ENCODE measurements at regions not wholly inside any gene's neighbourhood (a gene's known extent, or its start where the extent isn't known, plus 50 kb on each side); places are given as distances from the start of the nearest gene placed in this dataset.

- TF ChIP-seq CTCF (IDR thresholded peaks at IDR 0.05) (no peak), POLR2A (IDR thresholded peaks at IDR 0.05) (no peak)
Observed at GRCh38 chr4:109355835-109356234, 53.4 kb upstream of the COL25A1 start.

All from thyroid gland (tissue), 4 donors.